Temporal lobe (tissue), 1 donor: ENCODE measurements at regions not wholly inside any gene's neighbourhood (a gene's known extent, or its start where the extent isn't known, plus 50 kb on each side); places are given as distances from the start of the nearest gene placed in this dataset. TPM values are rescaled to one million over a fixed set of nuclear protein-coding genes. Genes with fewer than 3 reads are reported as not detected.

Source experiments
- small RNA-seq: library from RNA; depleted of rRNA; stranded (forward); fragments of <200 nt; gene quantifications from one replicate; pipeline ENCODE3, GENCODE V24; 2014; ENCODE audit warnings: low replicate concordance

Small RNA genes in the stretch of these regions (small RNA-seq; reads per million reads assigned to genes)
- gene EZH2P1: not detected
- gene MIR802: not detected
